SK-N-SH (cell line): ENCODE measurements at regions not wholly inside any gene's neighbourhood (a gene's known extent, or its start where the extent isn't known, plus 50 kb on each side); places are given as distances from the start of the nearest gene placed in this dataset.

Experiments
- CTCF ChIA-PET: fragments of 300-600, 350-600 bp; formaldehyde crosslinking; extraction: SDS; loops from one replicate; lab custom pipeline; 2021; lab: Yijun Ruan, JAX
- POLR2A ChIA-PET: fragments of 350-600 bp; sonication (Branson Sonifier 250); formaldehyde crosslinking; extraction: SDS; loops from one replicate; lab custom pipeline; 2020; ENCODE audit warnings: antibody characterized with exemption, inconsistent platforms; lab: Yijun Ruan, JAX
- DNase-seq: peaks from one replicate; pipeline ENCODE4 v3.0.0; 2012
- H2AFZ ChIP-seq: fragments of 200-600 bp; sonication (generic); 2 replicates; pipeline ENCODE4 v1.8.1; 2016; ENCODE audit warnings: antibody characterized with exemption, mild to moderate bottlenecking, low read depth
- H3F3A ChIP-seq: fragments of 200-600 bp; sonication (generic); replicated peaks from 2 replicates; pipeline ENCODE3; 2016; ENCODE audit warnings: antibody characterized with exemption, mild to moderate bottlenecking; ENCODE audit not compliant: insufficient read depth
- H3K27ac ChIP-seq, 2 experiments: fragments of 200-500 bp in 1 of 2; fragments of 200-600 bp in 1 of 2; sonication (Bioruptor generic) in 1 of 2; sonication (generic), shearing (Covaris generic) in 1 of 2; 2 replicates each; pipeline versions ENCODE4 v1.5.1 to v1.6.1; 2014 to 2016; ENCODE audit warnings: low read depth in 2 of 2, inconsistent platforms in 1 of 2, low read length in 1 of 2, mild to moderate bottlenecking in 1 of 2, mixed read lengths in 1 of 2
- H3K27me3 ChIP-seq: fragments of 200-600 bp; sonication (generic), shearing (Covaris generic); 2 replicates; pipeline ENCODE4 v1.6.1; 2016; ENCODE audit warnings: mixed run types; ENCODE audit not compliant: insufficient read depth
- H3K36me3 ChIP-seq, 2 experiments: fragments of 200-500 bp in 1 of 2; fragments of 200-600 bp in 1 of 2; sonication (Bioruptor generic) in 1 of 2; sonication (generic) in 1 of 2; replicated peaks in 1 of 2; 2 replicates each; pipeline versions ENCODE3 to v1.5.1; 2014 to 2016; ENCODE audit warnings: low read length in 1 of 2, mild to moderate bottlenecking in 1 of 2; ENCODE audit not compliant: insufficient read depth in 2 of 2, control insufficient read depth in 1 of 2
- H3K4me1 ChIP-seq, 2 experiments: fragments of 200-500 bp in 1 of 2; fragments of 200-600 bp in 1 of 2; sonication (Bioruptor generic) in 1 of 2; sonication (generic), shearing (Covaris generic) in 1 of 2; 2 replicates each; pipeline versions ENCODE4 v1.5.1 to v1.6.1; 2014 to 2016; ENCODE audit warnings: low read depth in 1 of 2, low read length in 1 of 2, mixed run types in 1 of 2; ENCODE audit not compliant: insufficient read depth in 2 of 2, control insufficient read depth in 1 of 2
- H3K4me2 ChIP-seq: fragments of 200-600 bp; sonication (generic), shearing (Covaris generic); 2 replicates; pipeline ENCODE4 v1.6.1; 2017; ENCODE audit warnings: mixed run types
- H3K4me3 ChIP-seq, 2 experiments: fragments of 200-500 bp in 1 of 2; fragments of 200-600 bp in 1 of 2; sonication (Bioruptor generic) in 1 of 2; sonication (generic), shearing (Covaris generic) in 1 of 2; 2 replicates each; pipeline versions ENCODE4 v1.5.1 to v1.8.1; 2014 to 2016; ENCODE audit warnings: low read depth in 2 of 2, inconsistent platforms in 1 of 2, low read length in 1 of 2, mild to moderate bottlenecking in 1 of 2, mixed read lengths in 1 of 2, moderate library complexity in 1 of 2
- H3K79me2 ChIP-seq: fragments of 200-600 bp; sonication (generic); 2 replicates; pipeline ENCODE4 v1.8.1; 2017; ENCODE audit warnings: mild to moderate bottlenecking; ENCODE audit not compliant: insufficient read depth
- H3K9ac ChIP-seq: fragments of 200-600 bp; sonication (generic); 2 replicates; pipeline ENCODE4 v1.6.1; 2017; ENCODE audit warnings: mixed run types
- H3K9me2 ChIP-seq: fragments of 200-600 bp; sonication (generic); 2 replicates; pipeline ENCODE4 v1.6.1; 2017; ENCODE audit warnings: mixed run types
- H3K9me3 ChIP-seq: fragments of 200-600 bp; sonication (generic); 2 replicates; pipeline ENCODE4 v1.6.1; 2017; ENCODE audit warnings: mixed run types, mild to moderate bottlenecking, moderate library complexity
- H4K20me1 ChIP-seq: fragments of 200-600 bp; sonication (generic); 2 replicates; pipeline ENCODE4 v1.6.1; 2017; ENCODE audit warnings: mild to moderate bottlenecking, mixed run types; ENCODE audit not compliant: insufficient read depth
- CHD2 ChIP-seq: fragments of 150-350 bp; IDR thresholded peaks from 2 replicates; pipeline ENCODE4 v1.6.1; 2018; ENCODE audit warnings: low read length; ENCODE audit not compliant: partially characterized antibody
- CTCF ChIP-seq: fragments of 200-600 bp; sonication (generic); IDR thresholded peaks from 2 replicates; pipeline ENCODE4 v1.6.1; 2017; ENCODE audit warnings: antibody characterized with exemption, mild to moderate bottlenecking, moderate library complexity
- EP300 ChIP-seq, 2 experiments: IDR thresholded peaks; 2 replicates each; pipeline versions ENCODE4 v1.4.0 to v1.6.1; 2012; ENCODE audit warnings: borderline replicate concordance in 1 of 2, low read depth in 1 of 2, low read length in 1 of 2
- EZH2phosphoT487 ChIP-seq: fragments of 200-600 bp; sonication (generic); IDR thresholded peaks from 2 replicates; pipeline ENCODE4 v1.6.1; 2017; ENCODE audit warnings: low read depth, mixed run types, mild to moderate bottlenecking, antibody characterized with exemption, moderate library complexity, borderline replicate concordance
- FOSL2 ChIP-seq: IDR thresholded peaks from 2 replicates; pipeline ENCODE4 v1.4.0; 2012; ENCODE audit warnings: low read depth, mild to moderate bottlenecking, moderate library complexity, borderline replicate concordance
- FOXJ3 ChIP-seq: sonication (generic); formaldehyde crosslinking; IDR thresholded peaks from 2 replicates; pipeline ENCODE4 v1.5.1; 2020; ENCODE audit warnings: mild to moderate bottlenecking, missing genetic modification reagents
- GATA2 ChIP-seq: sonication (generic); formaldehyde crosslinking; IDR thresholded peaks from 2 replicates; pipeline ENCODE4 v1.5.0; 2020; ENCODE audit warnings: mild to moderate bottlenecking, missing genetic modification reagents
- JUND ChIP-seq: IDR thresholded peaks from 2 replicates; pipeline ENCODE4 v1.4.0; 2012
- MEF2A ChIP-seq: IDR thresholded peaks from 2 replicates; pipeline ENCODE4 v1.4.0; 2012; ENCODE audit warnings: low read depth, borderline replicate concordance
- POLR2AphosphoS5 ChIP-seq: IDR thresholded peaks from 2 replicates; pipeline ENCODE4 v1.6.1; 2012; ENCODE audit warnings: low read depth, low read length
- RAD21 ChIP-seq: IDR thresholded peaks from 2 replicates; pipeline ENCODE4 v1.6.1; 2012; ENCODE audit warnings: mild to moderate bottlenecking, low read length
- RCOR1 ChIP-seq: fragments of 150-350 bp; IDR thresholded peaks from 2 replicates; pipeline ENCODE4 v1.6.1; 2017; ENCODE audit warnings: antibody characterized with exemption, low read length
- REST ChIP-seq: IDR thresholded peaks from 2 replicates; pipeline ENCODE4 v1.6.1; 2012; ENCODE audit warnings: mild to moderate bottlenecking, low read depth, low read length, moderate library complexity
- RFX5 ChIP-seq: IDR thresholded peaks from 2 replicates; pipeline ENCODE4 v1.6.1; 2012; ENCODE audit warnings: mild to moderate bottlenecking, improper control_type of control experiment, low read length
- SMC3 ChIP-seq: IDR thresholded peaks from 2 replicates; pipeline ENCODE4 v1.6.1; 2012; ENCODE audit warnings: low read depth, low read length, improper control_type of control experiment
- TCF12 ChIP-seq: IDR thresholded peaks from 2 replicates; pipeline ENCODE4 v1.4.0; 2012
- YY1 ChIP-seq: IDR thresholded peaks from 2 replicates; pipeline ENCODE4 v1.4.0; 2012; ENCODE audit warnings: low read depth, mild to moderate bottlenecking
- WGBS: methylation state at CpG from one replicate; pipeline ENCODE4 v1.1.6; 2017; ENCODE audit warnings: low lambda C conversion rate; 5-methylcytosine and 5-hydroxymethylcytosine counted together
- TF ChIP-seq, protein P1 (sequence below): IDR thresholded peaks from 2 replicates; pipeline ENCODE4 v1.4.0; 2012; ENCODE audit warnings: low read depth
- TF ChIP-seq, protein P2 (sequence below): IDR thresholded peaks from 2 replicates; pipeline ENCODE4; 2012
- TF ChIP-seq, protein P3 (sequence below): fragments of 150-350 bp; IDR thresholded peaks from 2 replicates; pipeline ENCODE4 v1.6.1; 2016; ENCODE audit warnings: mild to moderate bottlenecking, low read depth, low read length

- POLR2A ChIA-PET: no interaction called here
- no peaks in the 10 kb centered on the region for H3K36me3 ChIP-seq
- CTCF ChIA-PET: no interaction called here
Observed at GRCh38 chr1:102782144-102782543, 326.2 kb downstream of the COL11A1 start.

DNA sequence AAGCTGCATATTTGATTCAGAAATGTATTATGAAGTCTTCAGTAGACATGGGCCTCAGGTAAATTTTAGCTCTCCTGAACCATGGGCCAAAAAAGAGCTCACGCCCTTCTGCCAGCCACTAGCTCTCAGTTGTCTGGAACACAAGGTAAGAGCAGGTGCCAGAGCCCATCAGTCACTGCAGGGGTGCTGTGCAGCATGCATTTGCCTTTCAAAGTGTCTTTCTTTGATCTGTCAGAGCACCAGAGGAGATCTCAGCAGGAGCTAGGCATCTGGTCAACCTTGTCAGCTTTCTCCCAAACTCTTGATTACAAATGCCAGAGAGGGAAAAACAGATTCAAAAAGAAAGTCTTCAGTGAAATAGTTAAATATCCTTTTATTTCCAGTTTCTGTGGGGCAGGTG lies 332.3 kb downstream of the COL11A1 start:
- no peaks in the 10 kb centered on the region for H3K27me3 ChIP-seq
- no peak overlapping the region for H3K4me3 ChIP-seq
- ChIA-PET CTCF (interaction anchor here (0.6 to 1.0 kb wide), 2 partner anchors 15 to 390 kb away, joined by 3 read pairs; no protein-coding TSS in a partner anchor), POLR2A (no interaction called here)
- H2AFZ ChIP-seq: no peak overlapping the region
- no peaks in the 10 kb centered on the region for H3K9me2 ChIP-seq
- no peaks in the 10 kb centered on the region for H3K79me2 ChIP-seq
- H3K9ac ChIP-seq: no peak overlapping the region
- H3K27ac ChIP-seq: no peak overlapping the region
- H3F3A ChIP-seq: no peaks in the 10 kb centered on the region
- no peak for DNase-seq
- 83% methylated on average over 1 of the region's 1 CpG for WGBS
- TF ChIP-seq EP300 (IDR thresholded peaks at IDR 0.05; ENCODE audit: borderline replicate concordance in 1 of 2, low read depth in 1 of 2, low read length in 1 of 2) (no peak), RCOR1 (no peak), JUND (no peak), SMC3 (no peak), YY1 (no peak), RAD21 (no peak), POLR2AphosphoS5 (no peak), RFX5 (no peak), REST (no peak), CTCF (no peak), MEF2A (no peak)
- TF ChIP-seq, protein P1, sequence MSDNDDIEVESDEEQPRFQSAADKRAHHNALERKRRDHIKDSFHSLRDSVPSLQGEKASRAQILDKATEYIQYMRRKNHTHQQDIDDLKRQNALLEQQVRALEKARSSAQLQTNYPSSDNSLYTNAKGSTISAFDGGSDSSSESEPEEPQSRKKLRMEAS: no peak
- TF ChIP-seq, protein P2, sequence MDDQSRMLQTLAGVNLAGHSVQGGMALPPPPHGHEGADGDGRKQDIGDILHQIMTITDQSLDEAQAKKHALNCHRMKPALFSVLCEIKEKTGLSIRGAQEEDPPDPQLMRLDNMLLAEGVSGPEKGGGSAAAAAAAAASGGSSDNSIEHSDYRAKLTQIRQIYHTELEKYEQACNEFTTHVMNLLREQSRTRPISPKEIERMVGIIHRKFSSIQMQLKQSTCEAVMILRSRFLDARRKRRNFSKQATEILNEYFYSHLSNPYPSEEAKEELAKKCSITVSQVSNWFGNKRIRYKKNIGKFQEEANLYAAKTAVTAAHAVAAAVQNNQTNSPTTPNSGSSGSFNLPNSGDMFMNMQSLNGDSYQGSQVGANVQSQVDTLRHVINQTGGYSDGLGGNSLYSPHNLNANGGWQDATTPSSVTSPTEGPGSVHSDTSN: no peak
- TF ChIP-seq, protein P3, sequence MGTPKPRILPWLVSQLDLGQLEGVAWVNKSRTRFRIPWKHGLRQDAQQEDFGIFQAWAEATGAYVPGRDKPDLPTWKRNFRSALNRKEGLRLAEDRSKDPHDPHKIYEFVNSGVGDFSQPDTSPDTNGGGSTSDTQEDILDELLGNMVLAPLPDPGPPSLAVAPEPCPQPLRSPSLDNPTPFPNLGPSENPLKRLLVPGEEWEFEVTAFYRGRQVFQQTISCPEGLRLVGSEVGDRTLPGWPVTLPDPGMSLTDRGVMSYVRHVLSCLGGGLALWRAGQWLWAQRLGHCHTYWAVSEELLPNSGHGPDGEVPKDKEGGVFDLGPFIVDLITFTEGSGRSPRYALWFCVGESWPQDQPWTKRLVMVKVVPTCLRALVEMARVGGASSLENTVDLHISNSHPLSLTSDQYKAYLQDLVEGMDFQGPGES: no peak
- peaks cover 0 to 4% of the 10 kb centered on the region in 2 experiments; a peak in 2 of 4 replicates for H3K4me1 ChIP-seq
- no peaks in the 10 kb centered on the region for H4K20me1 ChIP-seq
- no peak overlapping the region for H3K4me2 ChIP-seq
- no peaks in the 10 kb centered on the region for H3K9me3 ChIP-seq
- no peaks in the 10 kb centered on the region for H3K36me3 ChIP-seq

More at GRCh38 chr1:102782144-102782543, 326.2 kb downstream of the COL11A1 start:
- Histone ChIP-seq H3K27me3 (no peaks in the 10 kb centered on the region), H3K9me3 (no peaks in the 10 kb centered on the region), H4K20me1 (no peaks in the 10 kb centered on the region), H3K4me1 (no peaks in the 10 kb centered on the region), H2AFZ (no peak overlapping the region), H3F3A (no peaks in the 10 kb centered on the region), H3K79me2 (no peaks in the 10 kb centered on the region), H3K9me2 (no peaks in the 10 kb centered on the region), H3K9ac (no peak overlapping the region), H3K4me3 (no peak overlapping the region), H3K27ac (no peak overlapping the region), H3K4me2 (no peak overlapping the region)
- TF ChIP-seq EZH2phosphoT487 (no peak), SMC3 (no peak), CHD2 (no peak), EP300 (IDR thresholded peaks at IDR 0.05; ENCODE audit: borderline replicate concordance in 1 of 2, low read depth in 1 of 2, low read length in 1 of 2) (no peak), TCF12 (no peak), FOXJ3 (CRISPR knock-in tag) (no peak), GATA2 (CRISPR knock-in tag) (no peak), FOSL2 (no peak)
- DNase-seq: no peak
